ENCODE measurements at regions not wholly inside any gene's neighbourhood (a gene's known extent, or its start where the extent isn't known, plus 50 kb on each side); places are given as distances from the start of the nearest gene placed in this dataset.
"Not testable (repeated sequence)": the region's sequence is repeated elsewhere in the genome, so short reads cannot be mapped to it uniquely, and the experiment has no call there.

GRCh38 chr5:25568989-25569625 is 924.3 kb upstream of the CDH10 start:
- no peak for DNase-seq

- DNase-seq: no peak
Measured at GRCh38 chr5:25568294-25568693, 923.5 kb upstream of the CDH10 start.

DNA sequence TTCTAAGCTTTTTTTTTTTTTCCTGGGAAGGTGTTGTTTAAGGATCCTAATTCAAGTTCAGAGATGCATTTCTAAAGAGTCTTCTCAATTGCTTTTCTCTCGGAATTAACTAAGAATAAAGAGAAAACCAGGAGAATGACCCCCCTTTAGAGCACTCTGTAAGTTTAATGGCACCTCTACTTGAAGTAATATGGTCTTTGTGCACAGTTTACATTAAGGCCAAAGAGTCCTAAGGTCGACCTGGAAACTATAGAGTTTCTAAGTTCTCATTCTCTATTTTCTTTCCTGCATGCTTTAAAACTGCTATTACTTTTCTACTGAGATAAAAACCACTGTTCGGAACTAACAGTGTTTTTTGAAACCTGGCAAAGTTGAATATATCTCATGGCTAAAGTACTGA is 923.1 kb upstream of the CDH10 start:
- DNase-seq: no peak

- no peak for DNase-seq
Measured at GRCh38 chr5:25562656-25563055, 917.9 kb upstream of the CDH10 start.

- no peak for DNase-seq
Measured at GRCh38 chr5:25554077-25554476, 909.3 kb upstream of the CDH10 start.

DNA sequence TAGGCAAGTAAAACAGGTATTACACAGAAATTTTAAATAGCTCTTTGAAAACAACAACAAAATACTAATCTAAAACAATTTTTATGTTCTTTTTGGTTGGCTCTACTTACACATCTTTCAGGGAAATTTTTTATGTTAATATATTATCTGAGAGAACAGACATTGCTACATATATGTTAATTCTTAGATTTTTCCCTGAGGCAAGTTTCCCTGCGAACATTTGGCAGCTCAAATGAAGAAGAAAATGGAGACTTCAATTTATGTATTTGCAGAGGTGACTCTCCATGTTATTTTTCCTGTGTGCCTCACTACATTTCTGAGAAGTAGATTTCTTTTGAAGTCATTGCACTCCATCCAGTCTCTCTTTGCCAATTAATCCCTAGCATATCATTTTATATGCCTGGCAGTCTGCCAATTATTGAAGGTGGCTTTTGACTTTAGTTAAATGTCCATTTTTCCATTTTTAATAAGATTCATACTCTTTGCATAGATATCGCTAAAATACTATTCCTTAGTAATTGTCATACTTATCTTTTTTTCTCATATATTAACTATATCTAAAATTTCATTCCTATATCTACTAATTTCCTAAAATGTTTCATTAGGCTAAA is 908.2 kb upstream of the CDH10 start:
- DNase-seq: no peak

DNA sequence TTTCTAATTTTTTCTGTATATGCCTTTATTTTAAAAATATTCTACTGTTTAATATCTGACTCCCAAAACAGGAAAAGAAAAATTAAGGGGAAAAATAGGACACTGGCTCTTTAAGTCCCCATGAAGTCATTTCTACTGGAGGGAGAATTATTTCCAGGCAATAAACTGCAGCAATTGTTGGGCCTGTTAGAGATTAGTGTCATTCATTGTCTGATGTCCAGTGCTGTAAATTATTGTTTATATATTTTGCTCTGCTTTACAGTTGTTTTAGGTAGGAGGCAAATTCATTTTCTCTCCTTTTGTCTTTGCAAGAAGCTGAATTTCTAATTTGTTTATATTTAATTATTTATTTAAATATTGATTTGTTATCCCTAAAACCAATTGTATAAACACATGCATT is 906.0 kb upstream of the CDH10 start:
- no peak for DNase-seq

DNA sequence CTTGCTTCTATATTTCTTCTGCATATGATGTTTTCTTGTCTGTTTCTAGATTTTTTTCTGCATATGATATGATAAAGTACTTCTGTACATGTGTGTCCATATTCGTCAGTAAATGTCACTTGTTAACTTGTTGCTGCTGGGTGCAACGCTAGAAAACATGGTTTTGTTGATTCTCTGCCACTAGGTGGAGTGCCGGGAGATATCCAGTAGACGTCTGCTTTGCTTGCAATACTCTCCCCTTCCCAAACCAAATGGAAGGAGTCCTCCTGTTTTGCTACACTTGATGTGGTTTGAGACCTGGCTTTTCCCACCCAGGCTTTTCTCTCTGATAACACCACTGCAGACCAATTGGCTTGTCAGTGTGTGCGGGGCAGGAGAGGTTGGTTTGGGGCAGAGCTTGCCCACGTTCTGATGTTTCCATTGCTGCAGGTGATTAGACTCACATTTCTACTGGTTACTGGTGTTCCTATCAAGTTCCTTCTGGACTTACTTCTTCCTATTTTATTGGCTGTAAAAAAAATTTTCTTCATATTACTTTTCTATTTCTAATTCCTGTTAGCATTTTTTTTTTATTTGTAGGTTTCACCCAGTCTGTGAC is 900.0 kb upstream of the CDH10 start:
- DNase-seq: no peak

GRCh38 chr5:25540628-25541027 is 895.9 kb upstream of the CDH10 start:
- DNase-seq: no peak

- no peak for DNase-seq
Measured at GRCh38 chr5:25539536-25539935, 894.8 kb upstream of the CDH10 start.

DNA sequence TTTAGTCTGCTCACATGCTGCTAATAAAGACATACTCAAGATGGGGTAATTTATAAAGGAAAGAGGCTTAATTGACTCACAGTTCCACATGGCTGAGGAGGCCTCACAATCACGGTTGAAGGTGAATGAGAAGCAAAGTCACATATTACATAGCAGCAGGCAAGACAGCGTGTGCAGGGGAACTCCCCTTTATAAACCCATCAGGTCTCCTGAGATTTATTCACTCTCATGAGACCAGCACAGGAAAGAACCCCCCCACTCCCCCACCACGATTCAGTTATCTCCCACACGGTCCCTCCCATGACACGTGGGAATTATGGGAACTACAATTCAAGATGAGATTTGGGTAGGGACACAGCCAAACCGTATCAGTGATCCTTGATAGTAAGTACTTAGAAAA is 891.7 kb upstream of the CDH10 start:
- not testable (repeated sequence) for DNase-seq

DNA sequence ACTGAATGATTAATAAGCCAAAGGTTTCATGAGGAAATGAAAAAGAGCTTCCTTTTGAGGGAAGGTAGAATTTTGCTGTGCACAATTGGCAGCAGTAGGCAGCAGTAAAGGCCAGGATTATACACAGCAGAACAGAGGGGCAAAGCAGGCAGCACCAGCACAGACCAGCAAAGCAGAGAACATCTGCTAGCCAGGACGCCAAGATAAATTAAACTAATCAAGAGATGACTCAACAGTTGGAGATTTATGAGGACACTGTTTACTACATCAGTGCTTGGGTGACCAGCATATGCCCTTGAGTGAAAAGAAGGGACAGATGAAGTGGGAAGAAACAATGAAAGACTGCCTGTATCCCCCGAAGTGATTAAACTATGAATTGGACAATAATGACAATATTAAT is 871.4 kb upstream of the CDH10 start:
- no peak for DNase-seq

GRCh38 chr5:25515525-25515924 is 870.7 kb upstream of the CDH10 start:
- no peak for DNase-seq

DNA sequence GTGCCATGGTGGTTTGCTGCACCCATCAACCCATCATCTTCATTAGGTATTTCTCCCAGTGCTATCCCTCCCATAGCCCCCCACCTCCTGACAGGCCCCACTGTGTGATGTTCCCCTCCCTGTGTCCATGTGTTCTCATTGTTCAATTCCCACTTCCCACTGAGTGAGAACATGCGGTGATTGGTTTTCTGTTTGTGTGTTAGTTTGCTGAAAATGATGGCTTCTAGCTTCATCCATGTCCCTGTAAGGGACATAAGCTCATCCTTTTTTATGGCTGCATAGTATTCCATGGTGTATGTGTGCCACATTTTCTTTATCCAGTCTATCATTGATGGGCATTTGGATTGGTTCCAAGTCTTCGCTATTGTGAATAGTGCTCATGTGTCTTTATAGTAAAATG is 865.9 kb upstream of the CDH10 start:
- DNase-seq: not testable (repeated sequence)

GRCh38 chr5:25508011-25508410 is 863.2 kb upstream of the CDH10 start:
- not testable (repeated sequence) for DNase-seq

DNA sequence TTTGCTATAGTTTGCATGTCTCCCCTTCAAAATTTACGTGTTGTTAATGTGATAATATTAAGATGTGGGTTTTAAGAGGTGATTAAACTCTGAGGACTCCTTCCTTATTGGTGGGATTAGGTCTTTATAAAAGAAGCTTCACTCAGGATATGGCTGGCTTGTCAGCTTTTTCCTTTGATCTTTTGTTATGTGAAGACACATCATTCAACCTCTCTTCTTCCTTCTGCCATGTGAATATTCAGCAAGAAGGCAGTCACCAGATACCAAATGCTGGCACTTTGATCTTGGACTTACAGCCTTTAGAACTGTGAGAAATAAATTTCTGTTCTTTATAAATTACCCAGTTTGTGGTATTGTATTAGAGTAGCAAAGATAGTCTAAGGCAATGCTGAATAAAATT is 855.9 kb upstream of the CDH10 start:
- DNase-seq: no peak

DNA sequence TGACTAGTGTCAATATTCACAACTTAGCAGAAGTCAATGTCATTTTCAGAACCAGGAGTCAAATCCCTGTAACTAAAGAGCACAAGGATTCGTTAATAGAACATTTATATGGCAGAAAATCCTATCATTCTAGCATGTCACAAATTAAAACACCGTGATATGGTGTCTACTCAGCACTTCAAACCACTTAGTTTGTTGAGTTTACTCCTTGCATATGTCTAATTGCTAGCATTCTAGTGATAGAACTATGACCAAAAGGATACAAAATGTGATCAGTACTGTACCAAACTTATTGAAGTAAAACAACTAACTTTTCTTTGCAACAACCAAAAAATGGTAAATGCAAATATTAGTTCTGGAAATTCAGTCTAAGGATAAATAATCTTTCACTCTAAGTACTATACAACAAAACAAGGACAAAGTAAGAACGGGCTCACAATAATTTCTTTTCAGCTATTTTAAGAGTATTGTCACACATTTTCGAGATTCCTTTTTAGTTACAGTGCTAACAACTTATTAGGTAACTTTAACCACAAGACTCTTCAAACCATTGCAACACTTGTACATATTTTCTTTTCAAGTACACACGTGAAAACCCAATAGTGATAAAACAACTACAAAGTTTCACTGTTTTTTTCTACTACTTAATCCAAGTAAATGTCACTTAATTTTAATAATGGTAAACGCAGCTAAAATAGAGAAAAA is 845.2 kb upstream of the CDH10 start:
- no peak for DNase-seq

DNA sequence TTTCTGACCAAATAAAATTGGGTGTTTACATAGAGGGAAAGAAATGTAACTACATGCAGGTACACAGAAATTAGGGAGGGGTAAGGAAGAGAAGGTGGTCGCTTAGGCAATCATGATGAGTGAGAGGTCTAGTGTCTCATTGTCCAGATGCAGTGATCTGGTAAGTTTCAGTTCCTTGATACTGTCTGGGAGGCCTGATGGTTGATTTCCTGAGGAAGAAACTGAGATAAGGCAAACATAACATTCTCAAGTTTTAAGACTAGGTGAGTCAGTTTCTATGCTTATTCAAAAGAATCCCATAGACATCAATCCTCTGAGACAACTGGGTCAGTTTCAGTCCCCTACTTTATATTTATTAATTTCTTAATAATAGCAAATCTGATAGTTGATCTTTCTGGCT is 843.3 kb upstream of the CDH10 start:
- no peak for DNase-seq

- DNase-seq: no peak
Measured at GRCh38 chr5:25484391-25484790, 839.6 kb upstream of the CDH10 start.

GRCh38 chr5:25481463-25481862 is 836.7 kb upstream of the CDH10 start:
- DNase-seq: no peak

DNA sequence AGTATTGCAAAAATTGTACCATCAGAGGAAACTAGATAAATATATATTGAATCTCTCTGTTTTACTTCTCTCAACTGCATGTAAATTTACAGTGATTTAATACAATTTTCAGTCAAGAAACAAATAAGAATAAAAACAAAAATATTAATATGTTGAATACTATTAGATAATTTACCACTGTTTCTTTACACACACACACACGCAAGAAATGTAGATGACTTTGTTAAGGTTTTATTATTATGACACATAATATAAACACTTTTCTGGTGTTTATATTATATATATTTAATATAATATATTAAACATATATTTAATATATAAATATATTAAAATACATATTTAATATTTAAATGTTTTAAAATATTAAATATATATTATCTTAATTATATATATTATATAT is 814.3 kb upstream of the CDH10 start:
- no peak for DNase-seq

DNA sequence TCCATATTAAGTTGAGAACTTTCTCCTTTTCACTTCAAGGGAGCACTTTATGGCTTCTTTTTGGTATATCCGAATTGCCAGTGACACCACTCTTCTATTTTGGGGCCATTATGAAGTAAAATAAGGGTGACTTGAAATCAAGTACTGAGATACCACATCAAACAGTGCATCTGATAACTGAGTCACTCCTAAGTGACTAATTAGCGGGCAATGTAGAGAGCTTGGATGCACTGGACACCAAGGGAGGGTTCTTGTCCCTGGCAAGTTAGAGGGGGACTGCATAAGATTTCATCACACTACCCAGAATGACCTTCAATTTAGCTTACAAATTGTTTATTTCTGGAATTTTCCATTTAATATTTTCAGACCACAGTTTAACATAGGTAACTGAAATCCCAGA is 813.9 kb upstream of the CDH10 start:
- DNase-seq: no peak

- DNase-seq: no peak
Measured at GRCh38 chr5:25453500-25453899, 808.7 kb upstream of the CDH10 start.

DNA sequence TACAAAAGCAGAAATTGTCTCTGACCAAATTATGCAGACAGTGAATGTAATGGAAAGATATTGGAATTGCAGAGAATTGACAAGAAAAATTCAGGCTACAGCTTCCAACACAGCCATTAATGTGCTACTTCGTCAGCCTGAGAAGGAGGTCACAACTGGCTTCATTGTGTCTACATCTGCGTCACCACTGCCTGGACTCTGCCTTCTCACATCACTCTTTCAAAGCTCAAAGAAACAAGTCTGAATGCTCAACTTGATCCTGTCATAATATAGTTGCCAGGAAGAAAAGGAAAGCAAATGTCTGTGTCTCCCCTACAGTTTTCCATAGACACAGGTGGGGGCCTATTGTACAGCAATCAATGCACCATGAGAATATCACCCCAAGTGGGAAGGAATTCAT is 806.5 kb upstream of the CDH10 start:
- DNase-seq: no peak
